Chondrocyte (in vitro differentiated cells): ENCODE measurements at regions not wholly inside any gene's neighbourhood (a gene's known extent, or its start where the extent isn't known, plus 50 kb on each side); places are given as distances from the start of the nearest gene placed in this dataset.

Experiments
- DNase-seq: peaks from one replicate; pipeline ENCODE4 v3.0.0; 2021; ENCODE audit warnings: mixed read lengths, low spot score
- H3K27ac Mint-ChIP-seq: one replicate; pipeline ENCODE4 v1.8.0; 2021; ENCODE audit warnings: mild to moderate bottlenecking, moderate library complexity, mixed read lengths; ENCODE audit not compliant: unreplicated experiment
- H3K27me3 Mint-ChIP-seq: 2 replicates; pipeline ENCODE4 v1.8.0; 2021; ENCODE audit warnings: low read depth, mixed read lengths
- H3K36me3 Mint-ChIP-seq: 2 replicates; pipeline ENCODE4 v1.8.0; 2021; ENCODE audit warnings: low read depth, mixed read lengths
- H3K4me1 Mint-ChIP-seq: 2 replicates; pipeline ENCODE4 v1.8.0; 2021; ENCODE audit warnings: low read depth, mild to moderate bottlenecking, mixed read lengths
- H3K4me3 Mint-ChIP-seq: one replicate; pipeline ENCODE4 v1.8.0; 2021; ENCODE audit warnings: mild to moderate bottlenecking, moderate library complexity, mixed read lengths; ENCODE audit not compliant: unreplicated experiment
- H3K9me3 Mint-ChIP-seq: 2 replicates; pipeline ENCODE4 v1.8.0; 2021; ENCODE audit warnings: low read depth, mixed read lengths
- CTCF ChIP-seq: fragments of 200-600 bp; sonication (generic); IDR thresholded peaks from 2 replicates; pipeline ENCODE4 v1.5.0; 2021; ENCODE audit warnings: antibody characterized with exemption, mild to moderate bottlenecking, moderate library complexity

GRCh38 chr2:175309799-175310198, 128.3 kb upstream of the ATP5MC3 start:
- no peak overlapping the region for H3K4me3 Mint-ChIP-seq
- no peaks in the 10 kb centered on the region for H3K9me3 Mint-ChIP-seq
- peaks cover 37% of the 10 kb centered on the region for H3K27me3 Mint-ChIP-seq
- H3K4me1 Mint-ChIP-seq = no peaks in the 10 kb centered on the region
- no peaks in the 10 kb centered on the region for H3K36me3 Mint-ChIP-seq
- no peak for DNase-seq
- no peak overlapping the region for H3K27ac Mint-ChIP-seq
- peak; percentile 64 for TF ChIP-seq CTCF

- Mint-ChIP-seq H3K4me3 (no peak overlapping the region), H3K27ac (no peak overlapping the region), H3K4me1 (no peaks in the 10 kb centered on the region), H3K36me3 (no peaks in the 10 kb centered on the region), H3K9me3 (no peaks in the 10 kb centered on the region), H3K27me3 (peaks cover 38% of the 10 kb centered on the region)
- no peak for DNase-seq
- no peak for TF ChIP-seq CTCF
Observed at GRCh38 chr2:175308005-175308404, 126.5 kb upstream of the ATP5MC3 start.

GRCh38 chr2:175304541-175304940, 123.0 kb upstream of the ATP5MC3 start:
- Mint-ChIP-seq H3K36me3 (no peaks in the 10 kb centered on the region), H3K4me3 (no peak overlapping the region), H3K27ac (no peak overlapping the region), H3K4me1 (no peaks in the 10 kb centered on the region), H3K27me3 (peaks cover 36% of the 10 kb centered on the region), H3K9me3 (no peaks in the 10 kb centered on the region)
- no peak for DNase-seq
- no peak for TF ChIP-seq CTCF

- TF ChIP-seq CTCF = no peak
- Mint-ChIP-seq H3K27me3 (peaks cover 51% of the 10 kb centered on the region), H3K27ac (no peak overlapping the region), H3K4me1 (no peaks in the 10 kb centered on the region), H3K9me3 (peaks cover 15% of the 10 kb centered on the region), H3K4me3 (no peak overlapping the region), H3K36me3 (no peaks in the 10 kb centered on the region)
- DNase-seq = no peak
Observed at GRCh38 chr2:175293776-175294175, 112.3 kb upstream of the ATP5MC3 start.

GRCh38 chr2:175293195-175293594, 111.7 kb upstream of the ATP5MC3 start:
- no peak for DNase-seq
- H3K36me3 Mint-ChIP-seq = no peaks in the 10 kb centered on the region
- no peak overlapping the region for H3K4me3 Mint-ChIP-seq
- peaks cover 12% of the 10 kb centered on the region for H3K9me3 Mint-ChIP-seq
- no peak overlapping the region for H3K27ac Mint-ChIP-seq
- peaks cover 55% of the 10 kb centered on the region for H3K27me3 Mint-ChIP-seq
- no peaks in the 10 kb centered on the region for H3K4me1 Mint-ChIP-seq
- no peak for TF ChIP-seq CTCF
